Right kidney (tissue), 1 donor: ENCODE measurements at regions not wholly inside any gene's neighbourhood (a gene's known extent, or its start where the extent isn't known, plus 50 kb on each side); places are given as distances from the start of the nearest gene placed in this dataset.
"Not testable (repeated sequence)": the region's sequence is repeated elsewhere in the genome, so short reads cannot be mapped to it uniquely, and the experiment has no call there.

Experiments
- DNase-seq: peaks from one replicate; pipeline ENCODE4 v3.0.0-alpha.2; 2016

DNA sequence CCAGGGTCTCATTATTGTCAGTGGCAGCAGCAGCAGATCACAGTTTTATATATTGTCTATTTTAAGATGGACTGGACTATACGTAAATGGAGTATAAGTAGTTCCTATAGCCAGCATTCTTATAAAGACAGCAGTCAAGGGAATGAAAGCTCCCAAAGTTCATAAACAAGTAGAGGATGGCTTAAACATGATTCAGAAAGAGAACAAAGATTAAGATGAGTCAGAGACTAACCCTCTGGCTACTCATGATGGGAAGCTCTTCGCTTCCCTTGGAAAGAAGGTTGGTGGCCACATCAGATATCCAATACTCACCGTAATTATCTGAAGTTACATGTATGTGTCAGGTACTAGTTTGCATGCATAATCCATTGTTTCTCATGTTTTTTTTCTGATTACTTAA, 277.0 kb downstream of the INHBA start:
- no peak for DNase-seq

DNA sequence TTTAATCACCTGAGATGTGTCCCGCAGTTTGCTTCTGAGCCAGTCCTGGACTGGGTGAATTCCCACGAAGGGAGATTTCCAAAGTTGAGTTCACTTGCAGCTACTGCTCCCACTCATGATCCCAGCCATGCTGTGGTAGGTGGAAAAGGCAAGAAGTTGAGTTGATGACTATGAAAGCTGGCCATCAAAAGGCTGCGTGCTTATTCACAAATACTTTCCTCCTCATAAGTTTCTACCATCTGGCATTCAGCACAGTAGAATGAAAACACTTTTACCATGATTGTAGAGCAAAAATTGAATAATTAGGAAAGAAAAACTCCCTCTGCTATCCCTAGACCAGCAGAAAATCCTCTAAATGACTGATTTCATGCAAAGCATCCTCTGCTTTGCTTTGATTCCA, 281.8 kb downstream of the INHBA start:
- no peak for DNase-seq

DNA sequence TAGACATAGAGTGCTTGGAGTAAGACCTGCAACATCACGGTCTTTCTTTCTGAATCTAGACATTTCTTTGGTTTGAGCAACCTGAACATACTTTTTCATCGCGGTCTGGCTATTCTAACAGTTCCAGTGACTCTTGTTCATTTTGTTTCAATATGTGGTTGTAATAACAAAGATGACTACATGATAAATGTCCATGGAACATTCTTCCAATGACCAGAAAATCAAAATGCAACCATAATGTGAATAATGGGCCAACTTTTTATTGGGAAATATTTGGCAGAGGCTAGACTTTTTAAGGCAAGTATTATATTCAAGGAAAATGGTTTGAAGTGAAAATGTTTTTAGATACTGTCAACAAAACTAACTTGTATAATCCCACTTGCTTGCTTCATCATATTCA, 282.5 kb downstream of the INHBA start:
- no peak for DNase-seq

DNA sequence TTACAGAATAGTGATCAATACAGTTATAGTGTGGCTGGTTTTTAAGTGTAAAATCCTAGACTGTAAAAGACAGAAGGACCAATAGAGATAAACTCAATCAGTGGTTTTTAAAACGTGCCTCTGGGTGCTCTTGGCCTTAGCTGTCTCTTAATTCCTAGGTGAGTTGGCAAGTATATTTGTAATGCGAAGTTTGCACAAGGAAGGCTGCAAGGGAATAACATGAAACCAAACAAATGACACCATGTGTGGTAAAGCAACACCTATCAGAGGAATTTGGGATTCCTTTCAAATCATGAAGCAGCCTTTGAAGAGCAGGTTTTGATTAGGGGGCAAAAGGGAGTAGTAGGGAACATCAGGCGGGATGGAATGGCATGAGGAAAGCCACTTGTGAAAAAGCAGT, 284.6 kb downstream of the INHBA start:
- no peak for DNase-seq

DNA sequence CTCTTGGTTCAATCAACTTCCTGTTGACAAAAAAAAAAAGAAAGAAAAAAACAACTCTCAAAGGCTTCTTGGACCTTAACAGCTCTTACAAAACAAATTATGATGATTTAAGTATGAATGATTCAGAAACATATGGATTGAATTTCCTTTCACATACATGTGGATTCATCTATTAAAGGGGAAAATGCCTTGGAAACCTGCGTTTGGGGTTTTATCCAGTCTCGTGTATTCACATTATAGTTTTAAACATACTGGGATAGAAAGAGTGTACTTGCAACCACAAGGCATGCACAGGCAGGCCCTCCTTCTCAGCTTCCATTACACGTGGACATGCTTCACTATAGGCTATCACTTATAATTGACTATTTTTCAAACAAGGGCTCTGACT, 286.7 kb downstream of the INHBA start:
- DNase-seq = no peak

DNA sequence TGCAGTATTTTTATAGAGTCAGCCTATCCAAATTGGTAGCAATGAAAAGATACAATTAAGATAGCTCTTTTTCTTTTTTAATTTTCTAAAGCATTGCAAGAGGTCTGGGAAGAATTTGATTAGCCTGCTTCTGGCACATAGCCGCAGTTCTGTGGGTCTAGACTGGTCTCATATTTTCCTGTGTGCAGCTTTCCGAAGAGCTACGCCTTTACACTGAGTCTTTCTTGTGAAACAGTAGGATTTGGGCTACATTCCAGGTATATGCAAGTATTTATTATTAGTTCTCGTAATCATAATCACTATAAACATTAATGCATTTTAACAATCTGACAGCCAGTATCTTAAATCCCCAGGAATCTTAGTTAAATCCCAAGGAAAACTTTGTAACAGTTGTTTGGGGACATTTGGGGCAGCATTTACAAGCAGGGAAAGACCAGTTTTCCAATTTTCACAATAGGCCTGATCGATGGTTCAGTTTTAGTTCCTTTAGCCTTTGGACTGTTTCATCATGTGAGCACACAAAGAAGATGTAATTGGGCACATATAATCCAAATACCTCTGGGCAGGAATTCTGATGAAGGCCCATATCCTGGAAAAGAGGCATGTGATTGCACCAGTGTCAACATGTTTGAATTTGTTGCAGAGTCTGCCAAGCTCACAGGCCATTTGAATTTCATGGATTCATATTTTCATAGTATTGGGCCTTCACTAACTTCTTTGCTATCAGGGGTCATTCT, 287.3 kb downstream of the INHBA start:
- no peak for DNase-seq

DNA sequence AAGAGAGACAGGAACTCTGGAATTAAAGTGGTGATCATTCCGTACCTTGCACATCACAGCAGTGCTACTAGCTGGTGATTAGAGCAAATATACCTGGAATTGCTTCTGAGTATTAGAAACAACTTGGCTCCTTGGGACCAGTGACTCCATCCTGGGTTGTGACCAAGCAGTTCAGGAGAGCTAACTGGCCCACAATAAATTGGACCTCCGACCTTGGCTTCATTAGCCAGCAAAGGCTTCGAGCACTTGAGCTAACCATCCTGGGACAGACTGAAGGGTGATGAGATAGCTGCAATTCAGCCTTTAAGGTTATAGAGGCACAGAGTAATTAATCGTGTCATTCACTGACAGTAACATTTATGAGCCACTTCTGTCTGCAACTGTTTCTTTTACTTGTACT, 287.8 kb downstream of the INHBA start:
- DNase-seq = no peak

DNA sequence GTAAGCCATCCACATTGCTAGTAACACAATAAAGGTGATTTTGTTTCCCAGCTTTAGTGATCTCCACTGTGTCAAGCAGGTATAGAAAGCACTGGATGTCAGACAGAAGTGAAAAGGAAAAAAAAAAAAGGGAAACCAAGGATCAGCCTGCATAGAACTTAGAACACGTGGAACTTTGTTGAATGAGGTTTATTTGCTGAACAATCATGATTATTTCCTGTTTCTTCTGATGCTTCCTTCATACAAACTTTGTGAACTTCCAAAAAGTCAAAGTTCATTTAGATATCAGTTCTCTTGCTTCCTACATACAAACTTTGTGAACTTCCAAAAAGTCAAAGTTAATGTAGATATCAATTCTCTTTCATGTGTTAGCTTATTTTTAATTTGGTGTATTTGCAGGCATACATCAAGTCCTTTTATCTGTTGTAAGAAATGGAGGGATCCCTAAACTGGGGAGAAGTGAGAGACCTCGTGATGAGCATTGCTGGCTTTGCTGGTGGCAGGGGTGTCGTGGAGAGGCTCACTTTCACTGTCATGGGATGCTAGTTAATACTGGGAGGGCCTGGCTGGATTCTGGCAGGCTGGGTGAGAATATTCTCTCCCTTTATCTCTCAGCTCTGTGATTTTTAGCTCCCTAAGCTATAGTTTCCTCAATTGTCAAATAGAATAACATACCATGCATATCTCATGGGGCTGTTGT, 298.4 kb downstream of the INHBA start:
- DNase-seq = no peak

DNA sequence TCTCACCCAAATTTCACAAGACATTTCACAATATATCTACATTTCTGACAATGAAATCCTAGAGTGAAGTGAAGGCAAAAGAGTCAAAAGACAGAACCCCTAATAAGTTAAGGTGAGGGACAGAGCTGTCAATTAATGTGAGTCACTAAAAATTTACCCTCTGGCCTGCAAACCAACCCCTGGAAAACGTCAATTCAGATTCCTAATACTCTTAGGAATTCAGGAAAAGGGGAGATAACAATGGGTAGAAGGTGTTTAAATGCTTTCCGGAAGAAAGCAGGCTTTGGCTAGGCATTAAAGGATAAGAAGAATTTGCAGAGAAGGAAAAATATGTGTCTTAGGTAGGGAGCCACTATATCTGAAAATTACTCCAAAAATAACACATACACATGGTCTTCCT, 299.6 kb downstream of the INHBA start:
- DNase-seq = no peak

DNA sequence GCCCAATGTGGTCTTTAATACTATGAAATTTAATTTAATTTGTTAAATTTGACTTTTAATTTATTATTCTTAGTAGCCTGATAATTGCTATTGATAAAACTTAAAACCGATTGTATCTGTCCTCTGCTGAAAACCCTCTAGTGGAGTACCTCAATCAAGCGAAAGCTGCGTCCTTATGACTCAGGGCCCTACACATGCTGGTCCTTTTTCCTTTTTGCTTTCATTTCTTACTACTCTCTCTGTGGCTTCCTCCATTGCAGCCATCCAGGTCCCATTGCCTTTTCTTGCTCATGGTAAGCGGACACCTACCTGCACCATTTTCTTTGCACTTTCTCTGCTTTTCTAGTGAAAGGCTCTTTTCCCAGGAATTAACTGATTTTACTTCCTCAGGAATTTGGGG, 301.1 kb downstream of the INHBA start:
- no peak for DNase-seq

DNA sequence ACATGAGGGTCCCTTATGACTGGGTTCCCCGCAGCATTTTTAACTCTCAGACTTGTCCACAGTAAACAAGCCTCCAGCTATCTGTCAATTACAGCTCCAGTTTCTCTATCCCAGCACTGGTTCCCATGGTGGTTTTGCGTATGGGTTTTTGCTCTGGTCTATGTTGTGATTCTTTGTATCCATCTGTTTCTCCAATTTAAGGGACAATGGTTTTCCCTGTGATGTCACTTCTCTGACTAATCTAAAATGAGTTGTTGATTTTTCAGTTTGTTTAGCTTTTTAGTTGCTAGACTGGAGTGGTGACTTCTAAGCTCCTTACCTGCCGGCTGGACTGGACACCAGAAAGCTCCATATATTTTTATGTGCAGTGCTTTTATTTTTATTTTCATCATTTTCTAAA, 303.7 kb downstream of the INHBA start:
- no peak for DNase-seq

DNA sequence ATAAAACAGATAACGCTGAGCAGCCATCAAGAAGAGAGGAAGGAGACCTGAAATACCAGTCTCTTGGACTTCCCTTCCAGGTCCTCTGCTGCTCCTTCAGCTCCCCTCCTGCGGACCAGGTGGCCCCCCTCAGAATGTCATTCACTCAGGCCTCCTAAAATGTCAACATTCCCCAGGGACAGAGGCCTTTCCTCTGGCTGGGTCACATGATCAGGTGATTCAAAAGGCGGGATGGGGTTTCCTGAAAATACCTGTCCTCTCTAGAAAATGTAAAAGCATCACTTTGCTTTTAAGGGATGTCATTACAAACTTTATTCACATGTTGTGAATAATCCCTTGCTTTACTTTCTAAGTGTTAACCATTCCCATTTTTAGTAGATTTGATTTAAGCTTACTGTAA, 311.1 kb downstream of the INHBA start:
- DNase-seq = no peak

DNA sequence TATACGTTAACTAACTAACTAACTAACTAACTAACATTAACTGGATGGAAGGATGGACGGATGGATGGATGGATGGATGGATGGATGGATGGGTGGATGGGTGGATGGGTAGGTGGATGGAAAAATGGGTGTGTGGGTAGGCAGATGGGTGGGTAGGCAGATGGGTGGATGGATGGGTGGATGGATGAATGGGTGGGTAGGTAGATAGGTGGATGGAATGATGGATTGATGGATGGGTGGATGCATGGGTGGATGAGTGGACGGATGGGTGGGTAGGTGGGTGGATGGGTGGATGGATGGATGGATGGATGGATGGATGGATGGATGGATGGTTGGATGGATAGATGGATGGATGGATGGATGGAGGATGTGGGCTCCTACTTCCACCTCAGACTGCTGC, 314.0 kb downstream of the INHBA start:
- not testable (repeated sequence) for DNase-seq

DNA sequence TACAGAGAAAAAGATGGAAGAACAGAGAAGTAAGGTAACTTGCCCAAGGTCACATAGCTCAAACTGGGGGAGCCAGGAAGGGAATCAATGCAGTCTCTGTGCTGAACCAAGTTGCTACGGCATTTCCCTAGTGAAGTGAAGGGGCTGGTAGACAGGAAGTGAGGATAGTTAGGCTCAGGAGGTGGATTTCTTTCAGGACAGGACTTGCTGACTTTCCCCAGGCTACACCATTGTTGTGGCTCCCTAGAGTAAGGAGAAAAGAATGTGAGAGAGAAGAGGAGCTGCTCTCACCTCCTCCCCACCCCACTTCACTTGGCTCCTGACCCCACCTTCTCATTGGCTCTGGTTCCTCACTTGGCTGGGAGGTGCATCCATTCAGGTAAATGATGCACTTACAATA, 316.9 kb downstream of the INHBA start:
- no peak for DNase-seq

DNA sequence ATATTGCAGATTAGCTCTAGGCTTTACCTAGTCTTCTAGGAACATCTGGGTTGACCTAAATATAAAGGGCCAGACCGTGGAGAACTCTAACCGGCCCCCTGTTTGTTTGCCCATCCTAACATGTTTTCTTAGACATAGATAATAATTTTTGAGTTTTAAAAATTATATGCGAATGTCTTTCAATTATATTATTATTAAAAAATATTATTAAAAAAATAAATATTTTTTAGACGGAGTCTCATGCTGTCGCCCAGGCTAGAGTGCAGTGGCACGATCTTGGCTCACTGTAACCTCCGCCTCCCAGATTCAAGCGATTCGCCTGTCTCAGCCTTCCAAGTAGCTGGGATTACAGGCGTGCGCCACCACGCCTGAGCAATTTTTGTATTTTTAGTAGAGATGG, 318.5 kb downstream of the INHBA start:
- no peak for DNase-seq

DNA sequence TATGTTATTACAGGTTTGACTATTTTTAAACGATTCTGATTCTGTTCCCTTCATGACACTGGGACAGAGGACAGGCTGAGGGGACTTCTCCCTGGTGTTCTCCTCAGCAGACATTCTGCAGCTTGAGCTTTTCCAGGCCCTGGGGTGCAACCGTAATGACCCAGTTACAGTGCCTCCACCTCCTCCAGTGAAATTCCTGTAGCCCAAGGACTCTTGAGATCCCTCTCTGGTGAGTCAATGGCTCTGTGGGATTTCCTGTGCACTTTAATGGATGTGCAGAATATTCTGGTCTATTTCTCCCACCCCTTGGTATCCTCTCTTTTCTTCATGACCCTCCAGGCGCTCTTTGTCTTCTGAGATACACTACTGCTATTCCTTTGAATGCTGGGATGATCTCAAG, 319.3 kb downstream of the INHBA start:
- DNase-seq = no peak

DNA sequence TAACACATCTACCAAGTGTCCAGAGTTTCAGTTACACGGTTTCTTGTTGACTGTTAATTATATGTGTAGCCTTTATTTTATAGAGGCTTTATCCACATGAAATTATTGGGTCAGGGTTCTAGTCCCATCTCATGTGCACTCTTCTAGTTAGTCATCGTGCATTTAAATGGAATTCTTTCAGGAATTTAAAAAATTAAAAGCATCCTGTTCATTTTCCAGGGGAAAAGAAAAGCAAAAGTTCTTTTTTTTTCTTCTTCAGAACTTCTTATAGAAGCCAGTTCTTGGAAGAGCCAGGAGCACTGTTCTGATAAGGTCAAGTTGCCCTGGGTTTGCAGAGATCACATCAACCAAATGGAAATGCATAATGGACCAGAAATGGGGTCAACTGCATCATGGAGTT, 324.7 kb downstream of the INHBA start:
- no peak for DNase-seq

DNA sequence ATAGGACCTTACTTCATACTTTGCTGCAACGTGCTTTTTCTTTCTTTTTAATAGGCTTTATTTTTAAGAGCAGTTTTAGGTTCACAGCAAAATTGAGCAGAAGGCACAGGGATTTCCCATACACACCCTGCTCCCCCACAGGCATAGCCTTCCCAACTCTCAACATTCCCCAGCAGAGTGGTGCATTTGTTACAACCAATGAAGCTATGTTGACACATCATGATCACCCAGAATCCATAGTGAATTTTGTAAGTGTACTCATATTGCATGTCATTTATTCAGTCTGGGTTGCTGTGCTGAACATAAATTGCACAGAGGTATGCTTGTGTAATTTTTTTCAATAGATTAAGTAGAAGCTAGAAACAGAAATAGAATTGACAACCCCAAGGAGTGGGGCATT, 327.3 kb downstream of the INHBA start:
- no peak for DNase-seq

DNA sequence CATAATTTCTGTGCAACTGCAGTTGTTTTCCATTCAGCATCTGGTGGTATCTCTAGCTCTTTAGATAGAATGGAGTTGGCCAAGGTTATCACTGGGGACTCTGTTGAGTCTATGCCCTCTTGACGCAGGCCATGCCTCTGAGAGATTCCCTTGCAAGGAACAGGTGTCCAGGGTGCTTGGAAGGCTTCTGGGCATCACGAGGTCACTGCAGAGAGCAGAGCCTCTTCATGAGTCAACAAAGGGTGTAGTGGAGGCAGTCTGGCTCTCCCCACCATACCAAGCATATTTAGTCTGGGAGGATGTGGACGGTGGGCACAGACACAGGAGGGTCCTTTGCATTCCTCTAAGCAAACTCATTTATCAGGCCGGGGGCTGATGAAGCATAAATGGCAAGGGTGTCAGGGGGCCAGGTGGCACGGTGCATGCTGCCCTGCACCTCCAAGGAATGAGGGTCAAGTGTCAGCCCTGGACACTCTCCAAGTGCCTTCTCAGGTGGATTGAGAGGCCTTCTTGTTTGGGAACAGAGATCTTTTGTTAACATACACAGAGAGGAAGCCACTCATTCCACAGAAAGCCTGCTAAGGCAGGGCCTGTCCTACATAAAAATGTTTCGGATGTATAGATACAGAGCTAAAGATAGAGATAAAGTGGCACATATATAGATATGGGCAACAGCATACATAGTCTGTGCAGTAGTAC, 328.6 kb downstream of the INHBA start:
- DNase-seq = no peak

DNA sequence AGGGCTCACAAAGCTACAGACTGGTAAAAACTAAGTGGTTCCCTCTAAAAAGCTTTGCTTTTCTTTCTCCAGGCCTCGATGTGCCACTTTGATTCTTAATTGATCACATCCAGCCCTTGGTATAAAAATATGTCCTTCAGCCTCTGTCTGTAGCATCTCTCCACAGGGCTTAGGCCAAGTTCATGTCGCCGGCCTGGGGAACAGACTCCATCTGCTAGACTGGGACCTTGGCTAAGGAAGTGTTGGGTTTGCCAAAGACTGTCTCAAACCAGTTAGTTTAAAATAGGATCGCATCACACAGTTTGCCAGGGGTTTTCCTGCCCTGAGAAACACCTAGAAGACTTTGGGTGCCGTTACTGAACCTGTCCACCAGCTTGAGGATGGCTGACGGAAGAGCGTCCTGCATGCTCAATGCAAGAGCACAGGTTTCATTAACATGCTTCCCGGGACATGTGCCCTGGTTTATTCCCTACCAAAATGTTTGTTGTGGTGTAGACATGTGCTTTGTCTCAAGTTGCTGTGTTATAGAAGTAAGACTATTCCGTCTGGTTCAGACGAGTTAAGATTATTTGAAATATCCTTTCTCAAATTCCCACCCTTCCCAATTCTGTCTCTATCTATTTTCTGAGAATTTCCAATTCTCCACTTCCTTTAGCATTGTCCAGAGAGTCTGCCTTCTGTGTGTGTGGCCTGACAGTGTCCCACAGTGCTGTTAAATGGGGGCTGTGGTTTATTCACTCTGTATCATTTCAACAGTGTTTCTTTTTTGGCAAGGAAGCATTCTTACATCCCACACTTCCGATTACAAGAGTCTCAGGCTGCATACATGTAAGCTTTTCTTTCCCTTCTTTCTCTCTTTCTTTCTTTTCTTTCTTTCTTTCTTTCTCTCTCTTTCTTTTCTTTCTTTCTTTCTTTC, 334.7 kb downstream of the INHBA start:
- DNase-seq = no peak

DNA sequence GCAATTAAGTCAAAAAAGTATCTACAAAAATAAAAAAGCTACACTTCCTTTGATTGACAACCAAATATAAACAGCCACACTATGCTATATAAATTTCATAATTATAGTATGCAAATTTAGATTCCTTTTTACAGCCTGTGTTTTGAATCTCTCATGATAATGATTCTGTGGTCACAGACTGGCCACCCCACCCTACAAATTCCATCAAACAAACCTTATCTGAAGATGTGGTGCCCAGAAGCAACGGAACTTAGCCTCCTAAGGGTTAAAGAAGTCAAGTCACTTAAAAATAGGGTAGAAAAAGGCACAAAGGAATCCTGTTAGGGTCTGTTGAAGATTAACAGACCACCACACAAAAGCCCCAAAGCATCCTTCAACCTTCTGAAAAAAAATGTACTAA, 351.8 kb downstream of the INHBA start:
- DNase-seq = no peak

DNA sequence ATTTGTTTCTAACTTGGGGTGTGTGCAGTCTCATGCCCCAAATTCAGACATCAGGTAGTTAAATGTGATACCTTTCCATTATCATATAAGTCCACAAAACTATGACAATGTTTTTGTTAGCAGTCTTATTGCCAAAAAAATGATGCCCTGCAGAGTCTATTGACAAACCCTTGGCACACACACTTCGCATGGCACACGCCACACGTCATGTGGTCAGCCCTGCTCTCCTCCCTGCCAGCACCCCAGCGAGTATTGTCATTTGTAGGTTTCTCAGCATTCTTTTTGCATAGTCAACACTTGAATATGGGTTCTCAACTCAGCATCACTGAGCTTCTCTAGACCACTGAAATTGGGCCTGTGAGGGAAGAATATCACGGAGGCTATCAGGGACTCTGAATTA, 356.0 kb downstream of the INHBA start:
- DNase-seq = no peak
